ENCODE measurements at regions not wholly inside any gene's neighbourhood (a gene's known extent, or its start where the extent isn't known, plus 50 kb on each side); places are given as distances from the start of the nearest gene placed in this dataset.

DNA sequence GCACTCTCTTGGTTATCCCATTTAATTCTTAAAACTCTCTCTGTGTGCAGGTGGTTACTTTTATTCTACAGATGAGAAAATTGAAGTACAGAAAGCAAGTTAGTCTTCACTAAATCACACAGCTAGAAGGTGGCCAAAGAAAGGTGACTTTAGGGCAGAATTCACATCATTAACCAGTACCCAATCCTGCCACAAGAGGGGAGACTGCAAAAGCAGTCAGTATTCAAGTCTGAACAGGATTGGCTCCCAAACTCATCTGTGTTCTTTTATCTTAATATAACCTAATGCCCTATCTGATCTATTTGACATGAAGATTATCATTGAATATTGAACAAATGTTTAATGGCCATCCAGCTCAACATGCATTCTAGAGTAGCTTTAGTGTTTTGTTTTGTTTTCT, 225.3 kb upstream of the FAM83B start:
- Histone ChIP-seq H3K27me3 (no peaks in the 10 kb centered on the region), H3K4me1 (no peaks in the 10 kb centered on the region), H3K27ac (no peak overlapping the region), H3K36me3 (no peaks in the 10 kb centered on the region), H3K4me3 (no peak overlapping the region), H3K9me3 (no peaks in the 10 kb centered on the region)
- intact Hi-C loops (cut with DNase I; ENCODE audit: low total_unique reads), result no loop called here
- no peak for DNase-seq
- no peak for TF ChIP-seq CTCF (IDR thresholded peaks at IDR 0.05)
- TF ChIP-seq POLR2A (IDR thresholded peaks at IDR 0.05), result no peak

DNA sequence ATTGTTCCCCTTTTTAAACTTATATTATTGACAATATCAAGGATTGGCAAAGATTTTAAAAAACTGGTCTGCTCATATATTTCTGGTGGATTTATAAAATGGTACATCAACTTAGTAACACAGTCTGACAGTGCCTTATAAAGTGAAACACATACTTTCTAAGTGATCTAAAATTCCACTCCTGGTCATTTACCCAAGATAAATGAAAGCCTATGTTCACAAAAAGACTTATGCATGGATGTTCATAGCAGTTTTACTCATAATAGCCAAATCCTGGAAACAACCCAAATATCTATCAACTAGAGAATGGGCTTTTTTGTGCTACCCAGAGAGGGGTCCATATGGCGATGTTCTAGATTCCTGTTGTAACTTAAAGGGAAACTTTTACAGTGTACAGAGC, 222.4 kb upstream of the FAM83B start:
- H3K27me3 ChIP-seq, result no peaks in the 10 kb centered on the region
- H3K4me3 ChIP-seq, result no peak overlapping the region
- DNase-seq, result no peak
- no peak for TF ChIP-seq POLR2A (IDR thresholded peaks at IDR 0.05)
- TF ChIP-seq CTCF (IDR thresholded peaks at IDR 0.05), result no peak
- H3K9me3 ChIP-seq, result no peaks in the 10 kb centered on the region
- H3K4me1 ChIP-seq, result no peaks in the 10 kb centered on the region
- intact Hi-C loops (cut with DNase I; ENCODE audit: low total_unique reads), result no loop called here
- no peak overlapping the region for H3K27ac ChIP-seq
- no peaks in the 10 kb centered on the region for H3K36me3 ChIP-seq

DNA sequence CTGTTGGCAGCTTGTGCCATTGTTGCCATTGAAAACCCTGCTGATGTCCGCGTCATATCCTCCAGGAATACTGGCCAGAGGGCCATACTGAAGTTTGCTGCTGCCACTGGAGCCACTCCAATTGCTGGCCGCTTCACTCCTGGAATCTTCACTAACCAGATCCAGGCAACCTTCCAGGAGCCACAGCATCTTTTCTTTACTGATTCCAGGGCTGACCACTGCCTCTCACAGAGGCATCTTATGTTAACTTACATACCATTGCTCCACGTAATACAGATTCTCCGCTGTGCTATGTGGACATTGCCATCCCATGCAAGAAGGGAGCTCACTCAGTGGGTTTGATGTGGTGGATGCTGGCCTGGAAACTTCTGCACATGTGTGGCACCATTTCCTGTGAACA, 221.8 kb upstream of the FAM83B start:
- H3K9me3 ChIP-seq, result no peaks in the 10 kb centered on the region
- intact Hi-C loops (cut with DNase I; ENCODE audit: low total_unique reads), result no loop called here
- no peak for TF ChIP-seq CTCF (IDR thresholded peaks at IDR 0.05)
- no peak for TF ChIP-seq POLR2A (IDR thresholded peaks at IDR 0.05)

DNA sequence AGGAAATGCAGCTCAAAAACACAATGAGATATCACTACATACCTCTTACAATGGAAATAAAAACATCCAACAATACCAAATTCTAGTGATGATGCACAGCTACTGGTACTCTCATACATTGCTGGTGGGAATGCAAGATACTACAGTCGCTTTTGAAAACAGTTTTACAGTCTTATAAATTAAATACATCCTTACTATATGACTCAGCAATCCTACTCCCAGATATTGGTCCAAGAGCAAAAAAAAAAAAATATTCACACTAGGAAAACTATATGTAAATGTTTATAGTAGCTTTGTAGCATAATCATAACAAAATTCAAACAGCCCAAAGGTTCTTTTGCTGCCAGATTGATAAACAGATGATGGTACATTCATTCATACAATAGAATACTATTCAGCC, 217.4 kb upstream of the FAM83B start:
- no peak for TF ChIP-seq POLR2A (IDR thresholded peaks at IDR 0.05)
- TF ChIP-seq CTCF (IDR thresholded peaks at IDR 0.05), result no peak
- intact Hi-C loops (cut with DNase I; ENCODE audit: low total_unique reads), result no loop called here
- Histone ChIP-seq H3K27me3 (no peaks in the 10 kb centered on the region), H3K4me3 (no peak overlapping the region), H3K4me1 (no peaks in the 10 kb centered on the region), H3K27ac (no peak overlapping the region), H3K36me3 (no peaks in the 10 kb centered on the region), H3K9me3 (no peaks in the 10 kb centered on the region)
- DNase-seq, result no peak

More for the DNA sequence above, 221.8 kb upstream of the FAM83B start:
- Histone ChIP-seq H3K27ac (no peak overlapping the region), H3K27me3 (no peaks in the 10 kb centered on the region), H3K4me3 (no peak overlapping the region), H3K36me3 (no peaks in the 10 kb centered on the region), H3K4me1 (no peaks in the 10 kb centered on the region)
- no peak for DNase-seq

GRCh38 chr6:54632984-54633565, 213.5 kb upstream of the FAM83B start:
- Histone ChIP-seq H3K4me3 (no peak overlapping the region), H3K36me3 (no peaks in the 10 kb centered on the region), H3K4me1 (no peaks in the 10 kb centered on the region), H3K27ac (no peak overlapping the region), H3K9me3 (no peaks in the 10 kb centered on the region), H3K27me3 (no peaks in the 10 kb centered on the region)
- TF ChIP-seq CTCF (IDR thresholded peaks at IDR 0.05) (no peak), POLR2A (IDR thresholded peaks at IDR 0.05) (no peak)
- intact Hi-C loops (cut with DNase I; ENCODE audit: low total_unique reads), result no loop called here
- DNase-seq, result no peak

All from uterus (tissue), 3 donors.